Natural killer cell (primary cell): ENCODE measurements at regions not wholly inside any gene's neighbourhood (a gene's known extent, or its start where the extent isn't known, plus 50 kb on each side); places are given as distances from the start of the nearest gene placed in this dataset.

Experiments
- ATAC-seq, 3 donors: fragments of 150-1000 bp in 2 of 3; fragments of 200-7000 bp in 1 of 3; cut with Tn5 transposase; 1 replicate in 1 of 3; 2 replicates in 2 of 3; pipeline ENCODE4 v1.10.0; 2021; ENCODE audit warnings: mild to moderate bottlenecking in 2 of 3, moderate library complexity in 2 of 3
- DNase-seq, 2 donors: peaks; one replicate each; pipeline versions ENCODE4 v3.0.0 to v3.0.0-alpha.2; 2013 to 2021; ENCODE audit warnings: mixed read lengths in 1 of 2
- H3K27ac ChIP-seq: one replicate; pipeline ENCODE4 v1.5.1; 2013; ENCODE audit warnings: mild to moderate bottlenecking, low read length
- H3K27me3 ChIP-seq: one replicate; pipeline ENCODE4 v1.6.1; 2013; ENCODE audit warnings: low read length; ENCODE audit not compliant: control insufficient read depth, insufficient read depth
- H3K36me3 ChIP-seq: one replicate; pipeline ENCODE4 v1.6.1; 2013; ENCODE audit warnings: low read length; ENCODE audit not compliant: control insufficient read depth, insufficient read depth
- H3K4me1 ChIP-seq: one replicate; pipeline ENCODE4 v1.6.1; 2013; ENCODE audit warnings: low read length; ENCODE audit not compliant: control insufficient read depth, insufficient read depth
- H3K4me3 ChIP-seq: one replicate; pipeline ENCODE4 v1.5.1; 2013; ENCODE audit warnings: low read length
- H3K9me3 ChIP-seq: one replicate; pipeline ENCODE4 v1.6.1; 2013; ENCODE audit warnings: low read length; ENCODE audit not compliant: control insufficient read depth, insufficient read depth
- H3K27ac Mint-ChIP-seq, 2 donors: one replicate each; pipeline ENCODE4 v1.8.0; 2022; ENCODE audit warnings: mild to moderate bottlenecking in 2 of 2, mixed read lengths in 2 of 2, moderate library complexity in 1 of 2
- H3K27me3 Mint-ChIP-seq, 2 donors: one replicate each; pipeline ENCODE4 v1.8.0; 2022; ENCODE audit warnings: low read depth in 2 of 2, mixed read lengths in 2 of 2
- H3K36me3 Mint-ChIP-seq: one replicate; pipeline ENCODE4 v1.8.0; 2022; ENCODE audit warnings: mixed read lengths
- H3K4me1 Mint-ChIP-seq, 2 donors: one replicate each; pipeline ENCODE4 v1.8.0; 2022; ENCODE audit warnings: mixed read lengths in 2 of 2
- H3K4me3 Mint-ChIP-seq: one replicate; pipeline ENCODE4 v1.8.0; 2022; ENCODE audit warnings: mild to moderate bottlenecking, moderate library complexity, mixed read lengths
- H3K9me3 Mint-ChIP-seq, 2 donors: one replicate each; pipeline ENCODE4 v1.8.0; 2022; ENCODE audit warnings: mixed read lengths in 2 of 2
- WGBS: methylation state at CpG from one replicate; pipeline ENCODE4 v1.1.7; 2013; ENCODE audit warnings: missing lambda C conversion rate; ENCODE audit not compliant: insufficient coverage; 5-methylcytosine and 5-hydroxymethylcytosine counted together
- intact Hi-C: fragments of 100-400 bp; cut with micrococcal nuclease; formaldehyde crosslinking; loops from one replicate; pipeline ENCODE4 v1.14.2; 2022
- TF ChIP-seq, protein P1 (sequence below): fragments of 200-600 bp; IDR thresholded peaks from one replicate; pipeline ENCODE4 v1.8.0; 2022; ENCODE audit warnings: antibody characterized with exemption

DNA sequence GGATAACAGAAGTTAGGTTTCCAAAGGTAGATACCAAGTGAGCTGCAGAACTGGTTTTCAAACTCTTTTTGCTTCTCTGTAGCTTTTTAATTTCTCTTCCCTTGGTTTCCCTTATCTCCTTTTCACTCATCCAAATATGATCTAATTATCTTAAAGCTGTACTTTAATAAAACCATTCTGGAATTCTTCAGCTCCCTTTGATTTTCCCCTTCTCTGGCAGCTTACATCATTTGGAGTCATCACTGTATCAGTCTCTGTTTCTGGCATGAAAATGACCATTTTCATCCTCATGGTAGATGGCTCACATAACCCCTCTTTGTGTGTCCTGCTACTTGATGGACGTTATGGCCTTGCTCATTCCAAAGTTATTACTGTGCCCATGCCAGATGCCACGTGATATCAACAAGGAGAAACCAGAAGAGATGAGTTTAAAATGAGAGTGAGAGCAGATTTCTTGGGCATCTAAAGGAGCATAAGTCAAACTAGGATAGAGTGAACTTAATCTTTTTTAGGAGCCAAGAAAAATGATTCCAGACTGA, 620.2 kb downstream of the QKI start:
- no peaks in the 10 kb centered on the region for H3K36me3 ChIP-seq
- WGBS: 76% methylated on average over 2 of the region's 2 CpGs
- intact Hi-C loops: no loop called here
- H3K27ac ChIP-seq: no peak overlapping the region
- Mint-ChIP-seq H3K27ac (no peak overlapping the region), H3K4me3 (no peak overlapping the region), H3K4me1 (peaks cover 9 to 11% of the 10 kb centered on the region in 2 donors), H3K9me3 (no peaks in the 10 kb centered on the region), H3K27me3 (peaks cover 11 to 20% of the 10 kb centered on the region in 2 donors), H3K36me3 (no peaks in the 10 kb centered on the region)
- no peaks in the 10 kb centered on the region for H3K4me1 ChIP-seq
- no peak for ATAC-seq
- no peaks in the 10 kb centered on the region for H3K9me3 ChIP-seq
- H3K4me3 ChIP-seq: no peak overlapping the region
- no peak for DNase-seq
- TF ChIP-seq, protein P1, sequence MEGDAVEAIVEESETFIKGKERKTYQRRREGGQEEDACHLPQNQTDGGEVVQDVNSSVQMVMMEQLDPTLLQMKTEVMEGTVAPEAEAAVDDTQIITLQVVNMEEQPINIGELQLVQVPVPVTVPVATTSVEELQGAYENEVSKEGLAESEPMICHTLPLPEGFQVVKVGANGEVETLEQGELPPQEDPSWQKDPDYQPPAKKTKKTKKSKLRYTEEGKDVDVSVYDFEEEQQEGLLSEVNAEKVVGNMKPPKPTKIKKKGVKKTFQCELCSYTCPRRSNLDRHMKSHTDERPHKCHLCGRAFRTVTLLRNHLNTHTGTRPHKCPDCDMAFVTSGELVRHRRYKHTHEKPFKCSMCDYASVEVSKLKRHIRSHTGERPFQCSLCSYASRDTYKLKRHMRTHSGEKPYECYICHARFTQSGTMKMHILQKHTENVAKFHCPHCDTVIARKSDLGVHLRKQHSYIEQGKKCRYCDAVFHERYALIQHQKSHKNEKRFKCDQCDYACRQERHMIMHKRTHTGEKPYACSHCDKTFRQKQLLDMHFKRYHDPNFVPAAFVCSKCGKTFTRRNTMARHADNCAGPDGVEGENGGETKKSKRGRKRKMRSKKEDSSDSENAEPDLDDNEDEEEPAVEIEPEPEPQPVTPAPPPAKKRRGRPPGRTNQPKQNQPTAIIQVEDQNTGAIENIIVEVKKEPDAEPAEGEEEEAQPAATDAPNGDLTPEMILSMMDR: no peak
- no peaks in the 10 kb centered on the region for H3K27me3 ChIP-seq

DNA sequence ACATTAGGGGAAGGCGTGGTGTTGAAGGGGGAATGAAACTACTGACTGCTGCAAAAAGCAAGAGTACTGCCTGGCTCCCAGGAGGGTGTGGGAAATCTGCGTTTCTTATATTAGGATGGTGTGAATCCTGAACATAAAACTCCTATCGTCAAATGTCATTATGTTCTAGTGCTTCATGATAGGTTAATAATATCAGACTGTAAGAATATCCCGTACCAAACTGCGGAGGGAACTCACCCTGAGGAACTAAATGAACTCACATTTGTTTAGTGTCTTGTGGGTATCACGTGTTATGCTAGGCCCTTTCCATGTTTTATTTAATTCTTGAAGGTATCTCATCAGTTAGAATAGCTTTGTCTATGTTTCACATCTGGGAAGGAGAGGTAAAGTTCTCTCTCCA, 610.7 kb downstream of the QKI start:
- Mint-ChIP-seq H3K27me3 (peaks cover 16 to 35% of the 10 kb centered on the region in 2 donors), H3K36me3 (no peaks in the 10 kb centered on the region), H3K4me3 (no peak overlapping the region), H3K4me1 (no peaks in the 10 kb centered on the region), H3K27ac (no peak overlapping the region), H3K9me3 (no peaks in the 10 kb centered on the region)
- no peak overlapping the region for H3K27ac ChIP-seq
- no peaks in the 10 kb centered on the region for H3K36me3 ChIP-seq
- TF ChIP-seq, protein P1: no peak
- 97% methylated on average over 6 of the region's 6 CpGs for WGBS
- H3K9me3 ChIP-seq: no peaks in the 10 kb centered on the region
- no peaks in the 10 kb centered on the region for H3K4me1 ChIP-seq
- H3K27me3 ChIP-seq: no peaks in the 10 kb centered on the region
- intact Hi-C loops: no loop called here
- H3K4me3 ChIP-seq: no peak overlapping the region
- no peak for ATAC-seq
- DNase-seq: no peak

DNA sequence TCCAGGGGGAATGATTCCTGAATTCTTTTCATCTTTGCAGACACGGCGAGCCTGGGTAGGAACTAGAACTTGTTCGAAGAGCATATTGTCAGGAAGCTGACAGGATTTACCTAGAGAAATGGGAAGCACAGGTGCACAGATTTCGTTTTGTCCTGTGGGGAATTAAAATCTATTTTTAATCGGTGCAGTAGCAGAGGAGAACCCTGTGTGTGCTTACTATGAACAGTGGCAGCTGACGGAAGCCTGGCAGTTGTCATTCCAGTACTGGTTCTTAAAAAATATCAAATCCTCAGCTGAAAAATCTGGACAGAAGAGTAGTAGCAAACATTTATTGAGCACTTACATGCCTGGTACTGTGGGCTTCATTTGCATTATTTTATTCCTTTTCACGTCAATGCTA, 609.0 kb downstream of the QKI start:
- Histone ChIP-seq H3K27ac (no peak overlapping the region), H3K4me1 (no peaks in the 10 kb centered on the region), H3K27me3 (no peaks in the 10 kb centered on the region), H3K36me3 (no peaks in the 10 kb centered on the region), H3K4me3 (no peak overlapping the region), H3K9me3 (no peaks in the 10 kb centered on the region)
- 78% methylated on average over 7 of the region's 7 CpGs for WGBS
- Mint-ChIP-seq H3K27ac (no peak overlapping the region), H3K4me3 (no peak overlapping the region), H3K4me1 (no peaks in the 10 kb centered on the region), H3K9me3 (no peaks in the 10 kb centered on the region), H3K27me3 (peaks cover 18 to 41% of the 10 kb centered on the region in 2 donors), H3K36me3 (no peaks in the 10 kb centered on the region)
- intact Hi-C loops: no loop called here
- DNase-seq (no peak), ATAC-seq (no peak)
- TF ChIP-seq, protein P1: no peak

DNA sequence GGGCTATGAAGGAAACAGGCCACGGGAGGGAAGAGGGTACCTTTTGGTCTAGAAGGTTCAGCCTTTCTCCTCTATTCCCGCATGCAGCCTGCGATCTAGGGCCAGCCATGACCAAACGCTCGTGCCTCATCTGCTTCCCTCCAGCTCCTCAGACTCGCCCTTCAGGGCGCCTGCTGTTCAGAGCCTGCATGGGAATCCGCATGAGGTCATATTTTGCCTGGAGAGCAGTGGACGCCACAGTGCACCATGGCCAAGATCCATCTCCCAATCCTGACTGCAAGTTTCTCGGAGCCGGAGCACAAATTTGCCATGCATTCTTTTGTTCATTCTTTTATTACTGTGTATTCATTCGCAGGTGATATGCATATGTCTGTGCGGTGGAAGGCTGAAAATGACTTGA, 608.1 kb downstream of the QKI start:
- no peak overlapping the region for H3K4me3 ChIP-seq
- 84% methylated on average over 11 of the region's 13 CpGs for WGBS
- Mint-ChIP-seq H3K36me3 (no peaks in the 10 kb centered on the region), H3K27me3 (peaks cover 20 to 47% of the 10 kb centered on the region in 2 donors), H3K4me1 (no peaks in the 10 kb centered on the region), H3K4me3 (no peak overlapping the region), H3K9me3 (no peaks in the 10 kb centered on the region), H3K27ac (no peak overlapping the region)
- no peak for ATAC-seq
- intact Hi-C loops: no loop called here
- no peaks in the 10 kb centered on the region for H3K36me3 ChIP-seq
- no peaks in the 10 kb centered on the region for H3K9me3 ChIP-seq
- no peaks in the 10 kb centered on the region for H3K4me1 ChIP-seq
- TF ChIP-seq, protein P1: no peak
- no peak overlapping the region for H3K27ac ChIP-seq
- no peaks in the 10 kb centered on the region for H3K27me3 ChIP-seq
- DNase-seq: no peak
